NCI-H1105 treated with DMSO at 0.1 percent for 48 hours (cell line): ENCODE measurements at regions not wholly inside any gene's neighbourhood (a gene's known extent, or its start where the extent isn't known, plus 50 kb on each side); places are given as distances from the start of the nearest gene placed in this dataset.

Source experiments
- DNase-seq: peaks from one replicate; lab custom pipeline; 2025; lab: John Stamatoyannopoulos, UW

- DNase-seq: no peak
Observed at GRCh38 chr10:3624367-3624766, 160.6 kb downstream of the KLF6 start.

- DNase-seq: no peak
Observed at GRCh38 chr10:3623746-3624145, 161.3 kb downstream of the KLF6 start.

DNA sequence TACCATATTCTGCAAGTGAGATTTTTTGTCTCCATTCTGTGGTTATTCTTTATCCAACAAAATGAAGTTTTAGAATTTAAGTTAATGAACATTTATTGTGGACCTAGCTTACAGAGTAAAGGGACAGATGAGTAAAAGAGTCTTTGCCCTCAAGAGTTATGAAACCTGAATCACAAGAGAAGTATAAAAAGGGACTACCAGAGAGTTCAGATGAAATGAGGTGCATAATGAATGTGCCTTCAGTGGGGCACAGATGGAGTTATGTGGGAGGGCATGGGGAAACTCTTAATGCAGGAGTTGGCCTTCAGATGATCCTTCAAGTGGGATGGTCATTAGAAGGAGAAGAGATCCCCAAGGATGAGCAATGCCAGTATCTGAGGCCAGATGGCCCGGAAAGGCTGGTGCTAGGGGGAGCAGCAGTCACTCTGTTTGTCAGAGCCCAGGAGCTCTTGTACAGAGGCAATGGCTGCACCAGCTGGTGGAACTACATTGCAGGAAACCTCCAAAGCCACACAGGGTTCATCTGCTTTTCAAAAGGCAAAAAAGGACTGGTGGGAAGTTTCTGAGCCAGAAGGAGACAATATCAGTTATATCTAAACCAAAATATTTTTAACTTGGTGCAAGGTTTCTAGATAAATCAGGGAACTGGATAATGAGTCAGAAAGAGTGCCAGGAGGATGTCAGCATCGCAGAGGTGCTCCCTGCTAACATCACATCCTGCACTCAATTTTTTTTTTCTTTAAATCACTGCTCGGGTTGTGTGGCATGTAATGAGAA, 162.0 kb downstream of the KLF6 start:
- no peak for DNase-seq

GRCh38 chr10:3622427-3622826, 162.6 kb downstream of the KLF6 start:
- DNase-seq: no peak

DNA sequence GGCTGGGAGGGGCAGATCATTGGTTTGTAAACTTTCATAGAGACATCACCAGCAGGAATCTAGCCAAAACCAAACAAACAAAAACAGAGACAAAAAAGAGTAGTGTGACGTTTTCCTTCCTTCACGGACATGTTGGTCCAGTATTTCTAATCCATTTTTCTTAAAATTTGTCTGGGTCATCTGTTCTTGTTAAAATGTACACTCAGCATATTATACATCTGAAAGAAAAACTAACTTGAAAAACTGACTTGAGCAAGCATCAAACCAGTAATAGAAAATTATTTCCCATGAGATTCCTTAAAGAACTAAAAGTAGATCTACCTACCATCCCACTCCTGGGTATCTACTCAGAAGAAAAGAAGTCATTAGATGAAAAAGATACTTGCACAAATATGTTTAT, 164.2 kb downstream of the KLF6 start:
- DNase-seq: no peak

- peak; percentile 50 for DNase-seq
Observed at GRCh38 chr10:3619241-3619640, 165.8 kb downstream of the KLF6 start.

GRCh38 chr10:3616880-3617279, 168.1 kb downstream of the KLF6 start:
- DNase-seq: no peak

GRCh38 chr10:3613318-3613717, 171.7 kb downstream of the KLF6 start:
- no peak for DNase-seq

GRCh38 chr10:3612183-3613001, 172.6 kb downstream of the KLF6 start:
- no peak for DNase-seq

DNA sequence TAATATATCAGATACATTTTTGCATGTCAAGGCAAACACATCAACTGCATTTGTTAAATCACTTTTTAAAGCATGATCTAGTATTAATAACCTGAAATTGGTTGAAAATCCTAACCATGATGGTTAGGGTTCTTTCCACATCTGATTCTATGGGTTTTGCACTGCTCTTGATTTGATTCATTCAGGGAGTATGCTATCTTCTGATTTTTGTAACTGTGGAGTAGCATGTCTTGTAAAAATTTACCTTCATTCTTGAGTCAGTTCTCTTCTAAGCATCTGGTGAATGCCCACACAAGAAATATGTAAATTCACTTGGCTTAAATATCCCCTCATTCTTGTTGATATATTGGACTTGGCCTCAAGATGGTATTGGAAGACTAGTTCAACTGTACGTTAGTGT, 178.7 kb downstream of the KLF6 start:
- no peak for DNase-seq

DNA sequence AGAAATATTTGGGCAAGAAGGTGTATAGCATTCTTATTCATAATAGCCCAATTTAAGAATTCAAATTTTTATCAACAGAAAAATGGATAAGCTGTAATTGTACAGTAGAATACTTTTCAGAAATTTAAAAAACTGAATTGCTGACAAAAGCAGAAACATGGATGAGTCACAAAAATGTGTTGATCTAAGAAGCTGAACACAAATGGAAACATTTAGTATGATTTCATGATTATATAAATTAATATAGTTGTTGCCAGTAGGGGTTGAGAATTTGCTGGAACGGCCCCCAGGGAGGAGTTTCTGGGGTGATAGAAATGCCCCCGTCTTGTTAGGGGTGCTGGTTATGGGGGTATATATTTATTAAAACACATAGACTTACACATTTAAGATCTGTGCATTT, 179.1 kb downstream of the KLF6 start:
- no peak for DNase-seq

DNA sequence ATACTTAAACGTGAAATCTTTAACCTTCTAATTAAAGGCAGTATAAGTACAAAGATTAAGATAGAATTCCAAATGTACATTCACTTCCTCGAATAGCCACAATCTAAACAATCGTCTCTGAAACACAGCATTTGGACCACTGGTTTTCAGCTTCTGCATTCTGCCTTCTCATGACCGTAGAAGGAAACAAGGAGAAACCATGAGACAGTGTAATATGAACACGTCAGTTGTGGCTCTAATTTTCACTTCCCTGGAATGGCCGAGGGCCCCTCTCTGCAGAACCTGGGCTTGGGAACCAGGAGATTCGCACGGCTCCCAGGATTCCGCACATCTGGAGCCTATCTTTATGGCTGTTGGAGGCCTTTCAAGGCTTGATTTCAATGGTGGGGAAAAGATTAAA, 189.3 kb downstream of the KLF6 start:
- no peak for DNase-seq

DNA sequence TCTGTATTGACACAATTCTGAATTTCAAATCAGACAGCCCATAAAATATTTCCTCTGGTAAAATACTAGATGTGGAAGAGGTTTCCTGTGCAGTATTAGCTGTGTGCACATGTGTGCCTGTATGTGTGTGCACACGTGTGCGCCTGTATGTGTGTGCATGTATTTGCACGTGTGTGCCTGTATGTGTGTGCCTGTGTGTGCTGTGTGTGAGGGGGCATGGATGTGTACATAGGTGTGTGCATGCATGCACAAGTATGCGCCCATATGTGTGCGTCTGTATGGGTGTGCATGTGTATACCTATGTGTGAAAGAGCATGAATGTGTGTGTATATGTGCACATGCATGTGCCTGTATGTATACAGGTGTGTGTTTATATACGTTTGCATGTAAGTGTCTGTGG, 191.4 kb downstream of the KLF6 start:
- DNase-seq: no peak

DNA sequence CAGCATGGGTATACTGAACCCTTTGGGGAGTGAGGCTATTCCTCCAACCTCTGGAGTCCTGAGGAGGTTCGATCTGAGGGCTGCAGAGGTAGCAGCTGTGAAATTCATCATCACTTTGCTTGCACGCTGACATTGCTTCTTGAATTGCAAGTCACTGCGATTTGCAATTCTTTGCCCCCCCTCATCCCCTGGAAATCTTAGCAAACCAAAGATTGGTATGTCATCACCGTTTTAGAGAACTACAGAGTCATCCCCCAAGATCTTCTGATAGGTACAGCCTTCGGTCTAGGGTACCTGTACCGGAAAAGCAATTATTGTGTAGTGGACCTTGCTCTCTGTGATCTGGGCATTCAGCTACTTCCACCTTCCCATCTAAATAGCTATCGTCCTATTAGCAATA, 192.6 kb downstream of the KLF6 start:
- DNase-seq: no peak

GRCh38 chr10:3588816-3589215, 196.2 kb downstream of the KLF6 start:
- DNase-seq: no peak

GRCh38 chr10:3588346-3588745, 196.7 kb downstream of the KLF6 start:
- no peak for DNase-seq

DNA sequence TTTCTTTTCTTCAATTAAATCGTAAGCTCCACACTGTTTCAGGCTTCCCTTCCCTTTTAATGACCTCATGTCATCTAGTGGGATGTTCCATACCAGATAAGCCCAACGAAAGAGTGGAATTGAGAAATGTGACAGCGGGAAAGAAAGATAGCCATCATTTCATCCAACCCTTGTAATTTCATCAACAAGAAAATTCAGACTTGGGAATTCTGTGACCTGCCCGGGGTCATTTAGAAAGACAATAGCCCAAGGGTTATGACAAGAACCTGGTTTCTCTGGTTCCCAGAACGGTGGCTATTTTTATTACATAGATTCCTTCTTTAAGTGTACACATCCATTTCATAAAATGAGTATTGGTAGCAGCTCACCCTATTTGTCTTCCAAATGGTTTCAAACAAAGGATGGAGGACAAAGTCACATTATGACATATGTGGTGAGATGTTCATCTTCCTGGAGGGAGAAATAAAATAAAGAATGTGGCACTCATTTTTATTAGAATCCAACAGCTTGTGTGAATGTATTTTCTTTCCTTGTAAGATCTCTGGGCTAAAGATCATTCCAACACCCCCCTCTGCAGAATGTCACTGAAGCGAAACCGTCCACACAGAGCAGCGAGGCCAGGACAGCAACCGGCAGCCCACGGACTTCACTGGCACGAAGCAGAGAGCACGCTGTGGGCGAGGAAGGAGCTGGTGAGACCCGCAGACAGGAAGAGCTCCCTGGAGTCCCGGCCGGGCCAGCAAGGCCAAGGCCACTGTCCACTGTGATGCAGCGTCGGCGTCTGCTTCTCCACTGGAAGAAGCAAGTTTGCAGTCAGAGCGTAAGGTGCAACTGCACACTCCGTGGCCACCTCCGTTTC, 199.9 kb downstream of the KLF6 start:
- DNase-seq: no peak

DNA sequence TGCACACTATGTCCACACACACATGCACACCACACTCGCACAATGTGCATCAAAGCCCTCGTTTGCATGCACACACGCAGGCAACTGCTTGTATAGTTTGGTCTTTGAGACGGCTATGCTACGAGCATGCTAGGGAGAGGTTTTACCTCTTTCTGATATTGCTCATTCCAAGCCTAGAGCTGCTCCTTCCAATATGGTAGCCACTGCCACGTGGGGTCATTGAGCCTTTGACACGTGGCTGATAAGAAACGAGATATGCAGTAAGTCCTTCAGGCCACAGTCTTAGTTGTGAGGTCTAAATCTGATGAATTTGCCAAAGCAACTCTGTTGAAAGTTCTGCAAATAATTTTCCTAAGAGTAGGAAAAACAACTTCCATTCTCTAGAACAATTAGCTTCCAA, 204.4 kb downstream of the KLF6 start:
- DNase-seq: no peak

DNA sequence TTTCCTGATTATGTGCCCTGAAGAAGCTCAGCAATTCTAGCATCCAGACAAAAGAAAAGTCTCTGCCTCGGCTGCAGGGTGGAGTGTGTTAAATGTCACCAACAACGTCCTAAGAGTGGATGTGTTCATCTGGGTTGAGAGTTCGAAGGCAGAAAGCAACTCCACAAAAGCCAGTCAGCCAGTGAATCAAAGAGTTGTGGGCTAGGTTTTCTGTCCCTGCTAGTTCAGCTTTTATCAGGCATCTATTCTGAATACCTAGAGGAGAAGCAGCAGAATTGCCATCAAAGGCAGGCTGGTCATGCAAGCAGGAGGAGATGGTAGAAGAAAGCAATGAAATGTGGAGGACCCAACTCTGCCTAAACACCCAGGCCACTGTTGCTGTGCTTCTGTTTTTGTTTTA, 205.2 kb downstream of the KLF6 start:
- DNase-seq: no peak

DNA sequence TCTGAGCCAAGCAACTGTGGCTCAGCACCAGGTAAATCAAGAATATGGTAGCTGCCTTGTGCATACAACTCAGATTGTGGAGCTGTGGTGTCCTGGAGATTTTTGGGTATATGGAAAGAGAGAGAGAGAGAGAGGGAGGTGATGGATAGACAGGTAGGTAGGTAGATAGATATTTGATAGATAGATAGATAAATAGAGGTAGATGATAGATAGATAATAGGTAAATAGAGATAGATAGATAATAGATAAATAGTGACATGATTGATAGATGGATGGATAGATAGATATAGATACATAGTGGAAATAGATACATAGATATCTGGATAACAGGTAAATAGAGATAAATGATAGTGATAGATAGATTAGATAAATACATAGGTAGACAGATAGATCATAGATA, 206.3 kb downstream of the KLF6 start:
- no peak for DNase-seq

- no peak for DNase-seq
Observed at GRCh38 chr10:3578159-3578558, 206.8 kb downstream of the KLF6 start.

GRCh38 chr10:3574451-3574850, 210.6 kb downstream of the KLF6 start:
- DNase-seq: no peak

DNA sequence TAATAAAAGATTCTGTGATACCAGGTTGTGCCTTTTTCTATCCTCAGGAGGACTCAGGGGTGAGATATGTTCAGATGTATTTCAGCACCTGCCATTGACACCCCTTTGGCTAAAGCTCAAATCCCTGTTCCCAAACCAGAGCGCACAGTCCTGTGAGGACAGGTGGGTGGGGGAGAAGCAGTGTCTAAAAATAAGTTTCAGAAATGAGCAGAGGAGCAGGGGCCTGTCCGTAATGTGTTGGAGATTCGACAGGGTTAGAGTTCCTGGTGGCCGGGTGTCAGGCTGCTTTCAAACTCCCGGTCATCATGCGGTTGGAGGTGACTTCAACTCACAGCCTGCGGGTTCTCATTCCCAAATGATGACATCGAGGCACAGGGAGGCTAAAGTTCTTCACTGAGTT, 211.5 kb downstream of the KLF6 start:
- DNase-seq: no peak
